Spinal cord (tissue), 9 donors: ENCODE measurements at regions not wholly inside any gene's neighbourhood (a gene's known extent, or its start where the extent isn't known, plus 50 kb on each side); places are given as distances from the start of the nearest gene placed in this dataset.

Experiments
- DNase-seq, 6 donors: peaks; one replicate each; pipeline versions ENCODE4 v3.0.0 to v3.0.0-alpha.2; 2013 to 2015; ENCODE audit warnings: low spot score in 6 of 6, low read depth in 4 of 6
- H3K27ac ChIP-seq: one replicate; pipeline ENCODE4 v1.5.1; 2013; ENCODE audit warnings: low read depth, low read length, control low read depth
- H3K27me3 ChIP-seq: one replicate; pipeline ENCODE4 v1.6.1; 2013; ENCODE audit warnings: low read length; ENCODE audit not compliant: control insufficient read depth, insufficient read depth
- H3K36me3 ChIP-seq: one replicate; pipeline ENCODE4 v1.6.1; 2013; ENCODE audit warnings: low read length; ENCODE audit not compliant: control insufficient read depth, insufficient read depth
- H3K4me1 ChIP-seq: one replicate; pipeline ENCODE4 v1.6.1; 2013; ENCODE audit warnings: low read length; ENCODE audit not compliant: control insufficient read depth, insufficient read depth
- H3K4me3 ChIP-seq: one replicate; pipeline ENCODE4 v1.5.1; 2013; ENCODE audit warnings: low read depth, low read length, control low read depth
- H3K9me3 ChIP-seq: one replicate; pipeline ENCODE4 v1.6.1; 2013; ENCODE audit warnings: low read length; ENCODE audit not compliant: control insufficient read depth, insufficient read depth
- WGBS: methylation state at CpG from one replicate; pipeline ENCODE4 v1.1.5; 2013; ENCODE audit warnings: missing lambda C conversion rate; ENCODE audit not compliant: insufficient coverage; 5-methylcytosine and 5-hydroxymethylcytosine counted together
- donor health status: healthy.

DNA sequence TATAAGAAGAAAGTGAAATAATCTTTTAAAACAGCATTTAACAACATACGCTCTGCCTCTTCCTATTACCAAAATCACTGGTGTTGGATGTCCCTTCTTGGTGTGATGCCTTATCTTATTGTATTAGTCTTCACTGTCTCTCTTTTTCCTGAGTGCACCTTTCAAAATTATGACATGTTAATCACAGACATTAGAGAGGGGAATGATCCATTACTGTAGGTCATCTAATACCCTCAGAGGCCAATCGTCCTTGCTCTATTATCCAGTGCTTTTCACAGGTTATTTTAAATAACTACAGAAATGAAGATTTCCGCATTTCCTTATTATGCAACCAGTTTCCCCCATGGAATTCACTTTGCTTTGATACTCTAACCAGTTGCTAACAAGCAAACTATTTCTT, 1292.7 kb downstream of the MAT2B start:
- peaks cover 10% of the 10 kb centered on the region for H3K9me3 ChIP-seq
- H3K36me3 ChIP-seq: no peaks in the 10 kb centered on the region
- no peaks in the 10 kb centered on the region for H3K27me3 ChIP-seq
- no peak for DNase-seq
- WGBS: no CpG with 5 or more reads among the region's 3 CpGs
- no peak overlapping the region for H3K27ac ChIP-seq
- H3K4me1 ChIP-seq: no peaks in the 10 kb centered on the region
- H3K4me3 ChIP-seq: no peak overlapping the region

- no peaks in the 10 kb centered on the region for H3K27me3 ChIP-seq
- no CpG with 5 or more reads among the region's 2 CpGs for WGBS
- no peaks in the 10 kb centered on the region for H3K4me1 ChIP-seq
- H3K36me3 ChIP-seq: no peaks in the 10 kb centered on the region
- H3K4me3 ChIP-seq: no peak overlapping the region
- H3K27ac ChIP-seq: no peak overlapping the region
- peaks cover 10% of the 10 kb centered on the region for H3K9me3 ChIP-seq
- no peak for DNase-seq
These were observed 1294.0 kb downstream of the MAT2B start for GRCh38 chr5:164799391-164799790.

- no peak for DNase-seq
- Histone ChIP-seq H3K36me3 (no peaks in the 10 kb centered on the region), H3K4me1 (no peaks in the 10 kb centered on the region), H3K4me3 (no peak overlapping the region), H3K27me3 (no peaks in the 10 kb centered on the region), H3K27ac (no peak overlapping the region), H3K9me3 (peaks cover 10% of the 10 kb centered on the region)
- WGBS: no CpG with 5 or more reads among the region's 4 CpGs
These were observed 1296.5 kb downstream of the MAT2B start for GRCh38 chr5:164801910-164802309.

- Histone ChIP-seq H3K36me3 (no peaks in the 10 kb centered on the region), H3K27me3 (no peaks in the 10 kb centered on the region), H3K4me3 (no peak overlapping the region), H3K27ac (no peak overlapping the region), H3K9me3 (no peaks in the 10 kb centered on the region), H3K4me1 (no peaks in the 10 kb centered on the region)
- no peak for DNase-seq
These were observed 1304.4 kb downstream of the MAT2B start for GRCh38 chr5:164809821-164810220.

DNA sequence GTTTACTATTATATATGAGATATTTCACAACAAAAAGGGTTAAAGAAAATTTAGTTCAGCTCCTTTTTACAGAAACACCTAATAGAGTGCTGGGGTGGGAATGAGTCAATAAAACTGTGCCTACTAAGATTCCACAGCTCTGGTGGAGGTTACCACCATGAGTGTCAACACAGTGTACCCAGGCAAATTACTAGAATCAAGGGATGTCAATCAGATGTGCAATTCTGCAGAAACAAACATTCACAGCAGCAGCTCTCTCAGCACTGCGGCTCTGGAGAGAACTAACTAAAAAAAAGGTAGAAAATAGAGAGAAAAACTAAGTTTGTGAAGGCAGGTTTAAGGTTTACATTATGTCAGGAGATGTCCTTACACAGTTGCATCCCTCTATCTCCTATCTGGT, 1313.0 kb downstream of the MAT2B start:
- H3K4me1 ChIP-seq: no peaks in the 10 kb centered on the region
- no peaks in the 10 kb centered on the region for H3K36me3 ChIP-seq
- DNase-seq: no peak
- no CpG with 5 or more reads among the region's 1 CpG for WGBS
- H3K27ac ChIP-seq: no peak overlapping the region
- H3K9me3 ChIP-seq: no peaks in the 10 kb centered on the region
- H3K27me3 ChIP-seq: no peaks in the 10 kb centered on the region
- no peak overlapping the region for H3K4me3 ChIP-seq

- Histone ChIP-seq H3K4me3 (no peak overlapping the region), H3K36me3 (no peaks in the 10 kb centered on the region), H3K9me3 (no peaks in the 10 kb centered on the region), H3K27ac (no peak overlapping the region), H3K4me1 (no peaks in the 10 kb centered on the region), H3K27me3 (no peaks in the 10 kb centered on the region)
- DNase-seq: peak in 1 of 6 donors; percentile 1
- WGBS: 35% methylated on average over 2 of the region's 6 CpGs
These were observed 1319.3 kb downstream of the MAT2B start for GRCh38 chr5:164824671-164825070.

DNA sequence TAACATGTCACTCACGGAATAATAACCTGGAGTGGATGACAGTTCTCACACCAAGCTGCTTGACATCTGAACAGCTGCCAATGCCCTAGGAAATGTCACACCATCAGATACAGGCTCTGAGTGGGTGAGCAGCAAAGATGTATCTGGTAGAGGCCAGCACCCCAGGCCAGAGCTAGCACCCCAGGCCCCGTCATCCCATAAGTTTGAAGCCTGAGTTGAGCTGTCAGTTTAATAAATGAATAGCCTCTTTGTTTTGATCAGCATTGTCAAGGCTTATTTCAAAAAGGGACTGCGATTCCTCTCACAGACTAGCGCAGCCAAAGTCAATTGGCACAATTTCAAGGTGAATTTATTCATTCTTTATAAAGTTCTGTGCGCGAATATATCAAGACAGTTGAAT, 1327.1 kb downstream of the MAT2B start:
- Histone ChIP-seq H3K4me1 (peaks cover 3% of the 10 kb centered on the region), H3K4me3 (no peak overlapping the region), H3K27me3 (no peaks in the 10 kb centered on the region), H3K36me3 (no peaks in the 10 kb centered on the region), H3K27ac (no peak overlapping the region), H3K9me3 (no peaks in the 10 kb centered on the region)
- DNase-seq: peak in 2 of 6 donors; percentile 10 to 46
- WGBS: 100% methylated on average over 1 of the region's 6 CpGs

DNA sequence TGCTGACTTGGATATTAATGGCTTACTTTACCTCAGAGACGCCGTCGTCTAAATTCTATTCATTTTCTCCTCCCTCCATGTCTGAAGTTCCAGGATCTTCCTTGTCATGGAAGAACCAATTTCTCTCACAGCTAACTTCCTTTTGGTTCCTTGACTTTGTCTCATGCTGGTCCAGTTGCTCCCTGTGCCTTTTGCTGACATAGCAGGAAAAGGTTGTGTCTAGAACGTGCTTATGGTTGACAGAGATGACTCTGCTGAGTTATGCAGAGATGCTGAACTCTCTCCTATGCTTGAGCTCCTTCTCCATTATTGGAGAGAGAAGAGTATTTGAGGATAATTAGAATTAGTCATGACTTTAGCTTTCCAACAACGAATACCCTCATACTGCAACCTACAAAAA, 1338.9 kb downstream of the MAT2B start:
- 97% methylated on average over 3 of the region's 5 CpGs for WGBS
- Histone ChIP-seq H3K36me3 (no peaks in the 10 kb centered on the region), H3K4me1 (no peaks in the 10 kb centered on the region), H3K9me3 (peaks cover 2% of the 10 kb centered on the region), H3K4me3 (no peak overlapping the region), H3K27me3 (no peaks in the 10 kb centered on the region), H3K27ac (no peak overlapping the region)
- no peak for DNase-seq

- Histone ChIP-seq H3K27ac (no peak overlapping the region), H3K9me3 (no peaks in the 10 kb centered on the region), H3K36me3 (no peaks in the 10 kb centered on the region), H3K4me3 (no peak overlapping the region), H3K27me3 (no peaks in the 10 kb centered on the region), H3K4me1 (no peaks in the 10 kb centered on the region)
- DNase-seq: no peak
- 85% methylated on average over 2 of the region's 2 CpGs for WGBS
These were observed 1355.5 kb downstream of the MAT2B start for GRCh38 chr5:164860896-164861295.

GRCh38 chr5:164861610-164862009, 1356.2 kb downstream of the MAT2B start:
- no peak overlapping the region for H3K27ac ChIP-seq
- DNase-seq: no peak
- H3K4me3 ChIP-seq: no peak overlapping the region
- H3K36me3 ChIP-seq: no peaks in the 10 kb centered on the region
- no CpG with 5 or more reads among the region's 1 CpG for WGBS
- H3K27me3 ChIP-seq: no peaks in the 10 kb centered on the region
- no peaks in the 10 kb centered on the region for H3K4me1 ChIP-seq
- H3K9me3 ChIP-seq: no peaks in the 10 kb centered on the region
